H1 (cell line): ENCODE measurements at regions not wholly inside any gene's neighbourhood (a gene's known extent, or its start where the extent isn't known, plus 50 kb on each side); places are given as distances from the start of the nearest gene placed in this dataset.

ENCODE experiments used
- ASH2L ChIP-seq: fragments of 200-600, 300-600 bp; sonication (generic); IDR thresholded peaks from one replicate; pipeline ENCODE4 v1.7.1; 2017; ENCODE audit warnings: low read length
- CTCF ChIP-seq, 3 experiments: IDR thresholded peaks; 1 replicate in 2 of 3; 2 replicates in 1 of 3; pipeline versions ENCODE4 v1.5.1 to v1.6.1; 2011; ENCODE audit warnings: low read length in 3 of 3, mild to moderate bottlenecking in 3 of 3, inconsistent platforms in 2 of 3, low read depth in 1 of 3, moderate library complexity in 1 of 3; ENCODE audit not compliant: insufficient read depth in 1 of 3; ENCODE audit errors: control extremely low read depth in 1 of 3
- EZH2 ChIP-seq: fragments of 200-600 bp; sonication (generic); IDR thresholded peaks from 2 replicates; pipeline ENCODE4 v1.7.1; 2012; ENCODE audit warnings: low read depth, mild to moderate bottlenecking, moderate library complexity, low read length, inconsistent platforms; ENCODE audit not compliant: severe bottlenecking
- HDAC6 ChIP-seq: IDR thresholded peaks from one replicate; pipeline ENCODE4 v1.7.1; 2012; ENCODE audit warnings: low read depth, mild to moderate bottlenecking, inconsistent platforms, low read length, moderate library complexity
- KDM5A ChIP-seq: fragments of 200-600 bp; IDR thresholded peaks from 2 replicates; pipeline ENCODE4 v1.7.1; 2012; ENCODE audit warnings: mild to moderate bottlenecking, low read length, inconsistent platforms, mixed read lengths
- POLR2A ChIP-seq, 2 experiments: IDR thresholded peaks; 1 replicate in 1 of 2; 2 replicates in 1 of 2; pipeline ENCODE4 v1.6.1; 2011; ENCODE audit warnings: low read depth in 2 of 2, low read length in 2 of 2, mild to moderate bottlenecking in 2 of 2; ENCODE audit errors: control extremely low read depth in 1 of 2
- POLR2AphosphoS5 ChIP-seq: IDR thresholded peaks from 2 replicates; pipeline ENCODE4 v1.6.1; 2011; ENCODE audit warnings: low read depth, low read length

GRCh38 chr1:192024881-192025280 lies 133.4 kb upstream of the RGS18 start:
- no peak for TF ChIP-seq POLR2A (IDR thresholded peaks at IDR 0.05; ENCODE audit: control extremely low read depth in 1 of 2, low read depth in 2 of 2, low read length in 2 of 2)
- TF ChIP-seq KDM5A, result no peak
- TF ChIP-seq POLR2AphosphoS5, result no peak
- no peak for TF ChIP-seq ASH2L
- TF ChIP-seq HDAC6, result no peak
- TF ChIP-seq CTCF (IDR thresholded peaks at IDR 0.05; ENCODE audit: control extremely low read depth in 1 of 3, insufficient read depth in 1 of 3, low read depth in 1 of 3, low read length in 3 of 3), result no peak
- TF ChIP-seq EZH2, result no peak
